ENCODE measurements at regions not wholly inside any gene's neighbourhood (a gene's known extent, or its start where the extent isn't known, plus 50 kb on each side); places are given as distances from the start of the nearest gene placed in this dataset.

DNA sequence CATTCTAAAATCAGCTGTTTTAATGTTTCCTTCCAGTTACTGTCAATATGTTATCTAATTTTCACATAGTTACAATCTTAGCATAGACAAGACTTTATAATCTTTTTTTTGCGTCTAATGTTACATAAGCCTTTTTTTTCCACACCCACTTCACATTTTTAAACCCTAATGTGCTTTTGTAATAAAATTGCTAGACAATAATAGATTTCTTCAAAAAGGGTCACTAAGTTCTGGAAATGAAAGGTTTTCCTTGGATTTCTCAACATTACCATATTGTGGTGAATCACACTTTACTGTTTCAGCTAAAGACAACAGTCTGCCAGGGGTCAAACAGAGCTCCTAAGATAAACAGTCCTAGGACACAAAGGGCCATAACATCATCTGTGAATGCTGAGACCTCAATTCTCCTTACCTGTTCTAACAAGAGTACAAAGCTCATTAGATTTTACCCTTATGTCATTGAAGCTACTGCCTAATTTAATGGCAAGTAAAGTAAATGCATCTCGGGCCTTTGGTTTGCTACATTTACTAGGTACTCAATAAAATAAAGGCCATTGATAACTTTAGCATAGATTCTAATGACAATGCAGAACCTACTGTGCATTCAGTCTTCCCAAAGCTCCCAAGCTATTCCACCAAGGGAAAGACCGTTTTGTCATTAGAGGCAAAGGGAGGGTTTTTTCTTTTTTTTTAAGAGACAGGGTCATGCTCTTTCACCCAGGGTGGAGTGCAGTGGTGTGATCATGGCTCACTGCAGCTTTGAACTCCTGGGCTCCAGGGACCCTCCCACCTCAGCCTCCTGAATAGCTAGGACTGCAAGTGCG is 111.2 kb upstream of the SLC38A2 start:
- DNase-seq (ENCODE audit: low read depth, low spot score) (peak; percentile 75), FAIRE-seq (peak; percentile 70)
- no TSS peak for BruUV-seq (replicated peaks)
- Histone ChIP-seq H3K27ac (ENCODE audit: insufficient read depth, low read depth, low read length) (peak overlapping the region; percentile 39), H3K9me3 (replicated peaks; ENCODE audit: control insufficient read depth, insufficient read depth, low read length) (no peaks in the 10 kb centered on the region), H4K20me1 (replicated peaks; ENCODE audit: control insufficient read depth, extremely low read depth, insufficient read depth, low read length) (no peaks in the 10 kb centered on the region), H3K27me3 (ENCODE audit: control insufficient read depth in 2 of 2, insufficient read depth in 2 of 2, low read length in 2 of 2) (no peaks in the 10 kb centered on the region), H3K9me1 (replicated peaks; ENCODE audit: control insufficient read depth, extremely low read depth, insufficient read depth, low read length) (no peaks in the 10 kb centered on the region), H2AFZ (ENCODE audit: low read depth, low read length) (no peak overlapping the region), H3K9ac (replicated peaks; ENCODE audit: extremely low read depth, insufficient read depth, low read length) (no peak overlapping the region), H3K4me3 (replicated peaks in 1 of 3; ENCODE audit: insufficient read depth in 1 of 3, low read depth in 1 of 3, low read length in 3 of 3) (no peak overlapping the region), H3K4me1 (ENCODE audit: control insufficient read depth, extremely low read depth, insufficient read depth, low read length) (peaks cover 23% of the 10 kb centered on the region), H3K79me2 (ENCODE audit: control insufficient read depth, insufficient read depth, low read length) (no peaks in the 10 kb centered on the region), H3K4me2 (ENCODE audit: insufficient read depth, low read length) (peak overlapping the region; percentile 29), H3K36me3 (ENCODE audit: control insufficient read depth in 2 of 2, extremely low read depth in 1 of 2, insufficient read depth in 2 of 2, low read length in 2 of 2) (no peaks in the 10 kb centered on the region)
- POLR2A ChIA-PET: no interaction called here
- dilution Hi-C loops (cut with MboI; ENCODE audit: extremely low pct_ligation_motif_present, low sequenced_read_pairs) (no loop called here), intact Hi-C loops (cut with micrococcal nuclease) (loop anchor here (1.0 kb wide), 1 partner anchor 8 kb away; no protein-coding TSS in a partner anchor)
- peak; percentile 48 for TF ChIP-seq FOS (IDR thresholded peaks at IDR 0.05; ENCODE audit: borderline replicate concordance, insufficient read depth, low read length)
- TF ChIP-seq, protein P1, sequence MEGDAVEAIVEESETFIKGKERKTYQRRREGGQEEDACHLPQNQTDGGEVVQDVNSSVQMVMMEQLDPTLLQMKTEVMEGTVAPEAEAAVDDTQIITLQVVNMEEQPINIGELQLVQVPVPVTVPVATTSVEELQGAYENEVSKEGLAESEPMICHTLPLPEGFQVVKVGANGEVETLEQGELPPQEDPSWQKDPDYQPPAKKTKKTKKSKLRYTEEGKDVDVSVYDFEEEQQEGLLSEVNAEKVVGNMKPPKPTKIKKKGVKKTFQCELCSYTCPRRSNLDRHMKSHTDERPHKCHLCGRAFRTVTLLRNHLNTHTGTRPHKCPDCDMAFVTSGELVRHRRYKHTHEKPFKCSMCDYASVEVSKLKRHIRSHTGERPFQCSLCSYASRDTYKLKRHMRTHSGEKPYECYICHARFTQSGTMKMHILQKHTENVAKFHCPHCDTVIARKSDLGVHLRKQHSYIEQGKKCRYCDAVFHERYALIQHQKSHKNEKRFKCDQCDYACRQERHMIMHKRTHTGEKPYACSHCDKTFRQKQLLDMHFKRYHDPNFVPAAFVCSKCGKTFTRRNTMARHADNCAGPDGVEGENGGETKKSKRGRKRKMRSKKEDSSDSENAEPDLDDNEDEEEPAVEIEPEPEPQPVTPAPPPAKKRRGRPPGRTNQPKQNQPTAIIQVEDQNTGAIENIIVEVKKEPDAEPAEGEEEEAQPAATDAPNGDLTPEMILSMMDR (IDR thresholded peaks at IDR 0.05; ENCODE audit: extremely low read depth in 1 of 2, insufficient read depth in 1 of 2, low read depth in 1 of 2, low read length in 2 of 2): no peak
- CTCF ChIA-PET: interaction anchor here (0.8 to 1.3 kb wide), 6 partner anchors 9 to 359 kb away, joined by 3 to 9 read pairs (median 3); no protein-coding TSS in a partner anchor

DNA sequence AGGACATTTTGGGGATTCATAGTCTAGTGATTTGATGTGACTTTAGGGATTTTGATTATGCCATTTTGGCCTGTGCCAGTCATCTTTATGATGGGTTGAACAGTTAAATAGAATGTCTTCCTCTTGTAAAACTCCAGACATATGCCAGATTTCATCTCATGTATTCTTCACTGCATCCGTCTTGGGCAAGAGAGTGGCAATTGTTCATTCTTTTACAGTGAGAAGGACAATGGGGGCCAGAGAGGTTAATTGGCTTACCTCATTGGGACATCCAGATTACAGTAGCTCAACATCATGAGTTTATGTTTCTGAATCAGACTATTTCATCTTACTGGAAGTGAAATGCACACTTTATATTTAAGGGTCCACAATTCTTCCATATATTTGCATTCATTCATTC is 108.2 kb upstream of the SLC38A2 start:
- POLR2A ChIA-PET: no interaction called here
- no peak overlapping the region for H3K4me3 ChIP-seq (replicated peaks in 1 of 3; ENCODE audit: insufficient read depth in 1 of 3, low read depth in 1 of 3, low read length in 3 of 3)
- H3K27me3 ChIP-seq (ENCODE audit: control insufficient read depth in 2 of 2, insufficient read depth in 2 of 2, low read length in 2 of 2): no peaks in the 10 kb centered on the region
- H3K27ac ChIP-seq (ENCODE audit: insufficient read depth, low read depth, low read length): peak overlapping the region; percentile 62
- H3K36me3 ChIP-seq (ENCODE audit: control insufficient read depth in 2 of 2, extremely low read depth in 1 of 2, insufficient read depth in 2 of 2, low read length in 2 of 2): no peaks in the 10 kb centered on the region
- CTCF ChIA-PET: interaction anchor here (0.7 to 2.3 kb wide), 5 partner anchors 11 to 503 kb away, joined by 3 to 12 read pairs (median 3); no protein-coding TSS in a partner anchor
- TF ChIP-seq, protein P1 (IDR thresholded peaks at IDR 0.05; ENCODE audit: extremely low read depth in 1 of 2, insufficient read depth in 1 of 2, low read depth in 1 of 2, low read length in 2 of 2): no peak
- no peak for TF ChIP-seq POLR2A (IDR thresholded peaks at IDR 0.05; ENCODE audit: low read depth, low read length)
- TF ChIP-seq POLR2AphosphoS5 (IDR thresholded peaks at IDR 0.05; ENCODE audit: insufficient read depth, low read depth, low read length): no peak
- TF ChIP-seq, protein P2, sequence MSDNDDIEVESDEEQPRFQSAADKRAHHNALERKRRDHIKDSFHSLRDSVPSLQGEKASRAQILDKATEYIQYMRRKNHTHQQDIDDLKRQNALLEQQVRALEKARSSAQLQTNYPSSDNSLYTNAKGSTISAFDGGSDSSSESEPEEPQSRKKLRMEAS (IDR thresholded peaks at IDR 0.05; ENCODE audit: insufficient read depth, insufficient read length): no peak
- TF ChIP-seq JUN (IDR thresholded peaks at IDR 0.05; ENCODE audit: borderline replicate concordance, insufficient read depth, insufficient read length, low read depth): peak; percentile 54
- peak; percentile 7 for TF ChIP-seq FOS (IDR thresholded peaks at IDR 0.05; ENCODE audit: borderline replicate concordance, insufficient read depth, low read length)
- TF ChIP-seq GATA2 (IDR thresholded peaks at IDR 0.05; ENCODE audit: insufficient read depth, insufficient read length, low read depth, low read length): peak; percentile 47
- TF ChIP-seq MYC (IDR thresholded peaks at IDR 0.05; ENCODE audit: low read depth, low read length): no peak
- TF ChIP-seq EZH2 (IDR thresholded peaks at IDR 0.05; ENCODE audit: borderline replicate concordance, low read depth, low read length, severe bottlenecking): no peak
- BruUV-seq (replicated peaks): no TSS peak
- FAIRE-seq: no peak
- H3K4me2 ChIP-seq (ENCODE audit: insufficient read depth, low read length): peak overlapping the region; percentile 22
- dilution Hi-C loops (cut with MboI; ENCODE audit: extremely low pct_ligation_motif_present, low sequenced_read_pairs) (no loop called here), intact Hi-C loops (cut with micrococcal nuclease) (no loop called here)
- no peak overlapping the region for H3K9ac ChIP-seq (replicated peaks; ENCODE audit: extremely low read depth, insufficient read depth, low read length)
- H3K79me2 ChIP-seq (ENCODE audit: control insufficient read depth, insufficient read depth, low read length): no peaks in the 10 kb centered on the region
- no peaks in the 10 kb centered on the region for H3K9me3 ChIP-seq (replicated peaks; ENCODE audit: control insufficient read depth, insufficient read depth, low read length)
- peak; percentile 75 for DNase-seq (ENCODE audit: low read depth, low spot score)
- H3K9me1 ChIP-seq (replicated peaks; ENCODE audit: control insufficient read depth, extremely low read depth, insufficient read depth, low read length): no peaks in the 10 kb centered on the region
- no peaks in the 10 kb centered on the region for H4K20me1 ChIP-seq (replicated peaks; ENCODE audit: control insufficient read depth, extremely low read depth, insufficient read depth, low read length)
- peak overlapping the region; percentile 19 for H2AFZ ChIP-seq (ENCODE audit: low read depth, low read length)
- H3K4me1 ChIP-seq (ENCODE audit: control insufficient read depth, extremely low read depth, insufficient read depth, low read length): peaks cover 30% of the 10 kb centered on the region

Measured in endothelial cell of umbilical vein (primary cell).